ENCODE measurements at regions not wholly inside any gene's neighbourhood (a gene's known extent, or its start where the extent isn't known, plus 50 kb on each side); places are given as distances from the start of the nearest gene placed in this dataset.

GRCh38 chr13:64688893-64689677, 2541.1 kb downstream of the PCDH9 start:
- TF ChIP-seq CTCF (IDR thresholded peaks at IDR 0.05) (no peak), POLR2A (IDR thresholded peaks at IDR 0.05) (no peak)
